H1 (cell line): ENCODE measurements at regions not wholly inside any gene's neighbourhood (a gene's known extent, or its start where the extent isn't known, plus 50 kb on each side); places are given as distances from the start of the nearest gene placed in this dataset.
A peak's percentile ranks its signal among the peaks of the same experiment; 100 is the strongest.

Experiments
- CTCF ChIA-PET: fragments of 300-600 bp; sonication (Branson Sonifier 250); formaldehyde crosslinking; loops from one replicate; lab custom pipeline; 2021; ENCODE audit not compliant: partially characterized antibody; lab: Charles Lee
- POLR2A ChIA-PET: fragments of 300-600 bp; sonication (Branson Sonifier 250); formaldehyde crosslinking; loops from one replicate; lab custom pipeline; 2021; ENCODE audit warnings: inconsistent platforms; ENCODE audit not compliant: partially characterized antibody; lab: Charles Lee
- DNase-seq, 2 experiments: peaks; one replicate each; pipeline versions ENCODE4 v3.0.0 to v3.0.0-alpha.2; 2010 to 2022; ENCODE audit warnings: low spot score in 2 of 2, low read depth in 1 of 2, mixed read lengths in 1 of 2
- FAIRE-seq: peaks from 2 replicates; lab custom pipeline; 2011; peaks lifted over from hg19 to GRCh38; lab: Jason Lieb, UNC
- H2AFZ ChIP-seq: 2 replicates; pipeline ENCODE4 v1.8.1; 2012; ENCODE audit warnings: low read length, inconsistent platforms
- H2AK5ac ChIP-seq: 2 replicates; pipeline ENCODE4 v1.6.1; 2013; ENCODE audit warnings: low read depth, low read length
- H2BK120ac ChIP-seq: replicated peaks from 2 replicates; pipeline ENCODE3; 2013; ENCODE audit warnings: low read depth, low read length, inconsistent platforms
- H2BK12ac ChIP-seq: 2 replicates; pipeline ENCODE4 v1.6.1; 2013; ENCODE audit warnings: low read depth, low read length
- H2BK15ac ChIP-seq: 2 replicates; pipeline ENCODE4 v1.6.1; 2013; ENCODE audit warnings: low read length
- H2BK20ac ChIP-seq: 2 replicates; pipeline ENCODE4 v1.6.1; 2013; ENCODE audit warnings: low read length
- H2BK5ac ChIP-seq: 2 replicates; pipeline ENCODE4 v1.6.1; 2013; ENCODE audit warnings: low read depth, low read length
- H3K14ac ChIP-seq: 2 replicates; pipeline ENCODE4 v1.6.1; 2013; ENCODE audit warnings: inconsistent platforms; ENCODE audit not compliant: insufficient read length
- H3K18ac ChIP-seq: 2 replicates; pipeline ENCODE4 v1.6.1; 2013; ENCODE audit warnings: low read length; ENCODE audit errors: extremely low read depth
- H3K23ac ChIP-seq: 2 replicates; pipeline ENCODE4 v1.6.1; 2013; ENCODE audit warnings: inconsistent platforms; ENCODE audit not compliant: insufficient read length
- H3K23me2 ChIP-seq: 2 replicates; pipeline ENCODE4 v1.6.1; 2013; ENCODE audit warnings: low read depth, low read length
- H3K27ac ChIP-seq: 2 replicates; pipeline ENCODE4 v1.6.1; 2011; ENCODE audit warnings: low read depth, low read length, inconsistent platforms
- H3K27me3 ChIP-seq, 4 experiments: replicated peaks in 1 of 4; 1 replicate in 1 of 4; 2 replicates in 3 of 4; pipeline versions ENCODE4 v1.6.1 to v1.8.1; 2011 to 2013; ENCODE audit warnings: low read length in 3 of 4, mild to moderate bottlenecking in 3 of 4, inconsistent platforms in 2 of 4, mixed read lengths in 2 of 4, moderate library complexity in 1 of 4; ENCODE audit not compliant: control insufficient read depth in 3 of 4, insufficient read depth in 3 of 4; ENCODE audit errors: extremely low read depth in 1 of 4
- H3K36me3 ChIP-seq, 4 experiments: 2 replicates each; pipeline versions ENCODE4 v1.6.1 to v1.8.1; 2011 to 2013; ENCODE audit warnings: mild to moderate bottlenecking in 4 of 4, low read length in 3 of 4, moderate library complexity in 2 of 4, control low read depth in 1 of 4, inconsistent platforms in 1 of 4; ENCODE audit not compliant: insufficient read depth in 4 of 4, control insufficient read depth in 2 of 4
- H3K4ac ChIP-seq: replicated peaks from 2 replicates; pipeline ENCODE3; 2013; ENCODE audit warnings: low read length, low read depth, mixed read lengths, inconsistent platforms; ENCODE audit not compliant: insufficient read length
- H3K4me1 ChIP-seq, 4 experiments: replicated peaks in 1 of 4; 1 replicate in 1 of 4; 2 replicates in 3 of 4; pipeline versions ENCODE4 v1.6.1 to v1.8.1; 2011 to 2013; ENCODE audit warnings: low read length in 3 of 4, inconsistent platforms in 2 of 4, mixed read lengths in 1 of 4; ENCODE audit not compliant: insufficient read depth in 4 of 4, control insufficient read depth in 3 of 4
- H3K4me2 ChIP-seq, 2 experiments: 2 replicates each; pipeline versions ENCODE4 v1.6.1 to v1.8.1; 2011 to 2013; ENCODE audit warnings: low read depth in 2 of 2, low read length in 2 of 2, control low read depth in 1 of 2, inconsistent platforms in 1 of 2, mild to moderate bottlenecking in 1 of 2; ENCODE audit not compliant: insufficient read depth in 1 of 2
- H3K4me3 ChIP-seq, 4 experiments: fragments of 200-600, 300-600 bp in 1 of 4; sonication (generic), shearing (Covaris generic), sonication (Bioruptor Twin) in 1 of 4; 2 replicates each; pipeline versions ENCODE4 v1.5.1 to v1.8.1; 2011 to 2016; ENCODE audit warnings: low read length in 4 of 4, low read depth in 3 of 4, control low read depth in 2 of 4, inconsistent platforms in 2 of 4, mild to moderate bottlenecking in 2 of 4, mixed read lengths in 1 of 4, moderate library complexity in 1 of 4; ENCODE audit not compliant: insufficient read depth in 2 of 4; ENCODE audit errors: extremely low read depth in 1 of 4
- H3K56ac ChIP-seq: replicated peaks from 2 replicates; pipeline ENCODE3; 2013; ENCODE audit warnings: low read depth, mild to moderate bottlenecking, mixed read lengths, low read length, inconsistent platforms; ENCODE audit not compliant: insufficient read length
- H3K79me1 ChIP-seq: 2 replicates; pipeline ENCODE4 v1.6.1; 2013; ENCODE audit warnings: low read depth, low read length, control low read depth
- H3K79me2 ChIP-seq, 2 experiments: 2 replicates each; pipeline versions ENCODE4 v1.6.1 to v1.8.1; 2012 to 2013; ENCODE audit warnings: low read length in 2 of 2, mild to moderate bottlenecking in 2 of 2, inconsistent platforms in 1 of 2; ENCODE audit not compliant: insufficient read depth in 2 of 2, control insufficient read depth in 1 of 2
- H3K9ac ChIP-seq, 4 experiments: replicated peaks in 1 of 4; 1 replicate in 1 of 4; 2 replicates in 3 of 4; pipeline versions ENCODE4 v1.6.1 to v1.8.1; 2011 to 2013; ENCODE audit warnings: low read depth in 3 of 4, low read length in 3 of 4, control low read depth in 2 of 4, mild to moderate bottlenecking in 2 of 4, moderate library complexity in 2 of 4, inconsistent platforms in 1 of 4; ENCODE audit errors: extremely low read depth in 1 of 4
- H3K9me3 ChIP-seq, 2 experiments: 2 replicates each; pipeline versions ENCODE4 v1.6.1 to v1.8.1; 2012 to 2013; ENCODE audit warnings: mild to moderate bottlenecking in 2 of 2, moderate library complexity in 2 of 2, control low read depth in 1 of 2, inconsistent platforms in 1 of 2, low read depth in 1 of 2, low read length in 1 of 2, mixed read lengths in 1 of 2; ENCODE audit not compliant: insufficient read depth in 2 of 2
- H4K20me1 ChIP-seq, 2 experiments: replicated peaks in 1 of 2; 2 replicates each; pipeline versions ENCODE3 to v1.8.1; 2011 to 2013; ENCODE audit warnings: inconsistent platforms in 2 of 2, low read length in 2 of 2, mild to moderate bottlenecking in 1 of 2; ENCODE audit not compliant: insufficient read depth in 2 of 2, control insufficient read depth in 1 of 2
- H4K5ac ChIP-seq: 2 replicates; pipeline ENCODE4 v1.6.1; 2013; ENCODE audit warnings: low read length, low read depth, mixed read lengths, inconsistent platforms; ENCODE audit not compliant: insufficient read length
- H4K8ac ChIP-seq: 2 replicates; pipeline ENCODE4 v1.8.0; 2013; ENCODE audit warnings: mild to moderate bottlenecking, moderate library complexity, low read length, inconsistent platforms; ENCODE audit not compliant: insufficient read depth; ENCODE audit errors: extremely low read depth
- H4K91ac ChIP-seq: replicated peaks from 2 replicates; pipeline ENCODE3; 2013; ENCODE audit warnings: low read length, mixed read lengths, inconsistent platforms; ENCODE audit not compliant: insufficient read length
- BCL11A ChIP-seq, 2 experiments: IDR thresholded peaks; one replicate each; pipeline ENCODE4 v1.6.1; 2011; ENCODE audit warnings: low read depth in 2 of 2, low read length in 2 of 2, mild to moderate bottlenecking in 2 of 2
- KDM4A ChIP-seq: IDR thresholded peaks from one replicate; pipeline ENCODE4 v1.7.1; 2012; ENCODE audit warnings: low read depth, mild to moderate bottlenecking, moderate library complexity, low read length, inconsistent platforms; ENCODE audit not compliant: severe bottlenecking
- RAD21 ChIP-seq, 2 experiments: IDR thresholded peaks in 1 of 2; conservative IDR thresholded peaks in 1 of 2; 2 replicates each; pipeline ENCODE4 v1.6.1; 2011; ENCODE audit warnings: low read depth in 2 of 2, low read length in 2 of 2, improper control_type of control experiment in 1 of 2, inconsistent platforms in 1 of 2, mild to moderate bottlenecking in 1 of 2, moderate library complexity in 1 of 2
- RFX5 ChIP-seq: IDR thresholded peaks from 2 replicates; pipeline ENCODE4 v1.6.1; 2011; ENCODE audit warnings: low read depth, low read length, improper control_type of control experiment, borderline replicate concordance
- TAF7 ChIP-seq: optimal IDR thresholded peaks from 2 replicates; pipeline ENCODE3; 2011; ENCODE audit warnings: low read depth, mild to moderate bottlenecking, inconsistent platforms, low read length, moderate library complexity, borderline replicate concordance
- TCF12 ChIP-seq: IDR thresholded peaks from 2 replicates; pipeline ENCODE4 v1.6.1; 2011; ENCODE audit warnings: low read depth, mild to moderate bottlenecking, low read length
- WGBS, 2 experiments: shearing (Covaris generic) in 1 of 2; methylation state at CpG; one replicate each; pipeline versions ENCODE4 v1.1.6 to v1.1.7; 2013 to 2015; ENCODE audit warnings: low lambda C conversion rate in 2 of 2, mixed read lengths in 2 of 2, inconsistent platforms in 1 of 2, low coverage in 1 of 2, missing lambda C conversion rate in 1 of 2; ENCODE audit not compliant: insufficient replicate concordance in 2 of 2, insufficient coverage in 1 of 2, insufficient read length in 1 of 2; ENCODE audit errors: extremely low coverage in 1 of 2, missing lambda C conversion rate in 1 of 2; 5-methylcytosine and 5-hydroxymethylcytosine counted together

- no peaks in the 10 kb centered on the region for H3K27me3 ChIP-seq
- 90% methylated on average over 5 of the region's 5 CpGs; no CpG with 5 or more reads in 1 of the 2 experiments for WGBS, 2 experiments
- H3K14ac ChIP-seq, result no peak overlapping the region
- no peaks in the 10 kb centered on the region for H3K79me1 ChIP-seq
- H3K36me3 ChIP-seq, result no peaks in the 10 kb centered on the region
- H2AK5ac ChIP-seq, result no peak overlapping the region
- H3K23ac ChIP-seq, result no peak overlapping the region
- POLR2A ChIA-PET, result no interaction called here
- H3K9me3 ChIP-seq, result no peaks in the 10 kb centered on the region
- H3K4me3 ChIP-seq, result no peak overlapping the region
- H2BK120ac ChIP-seq, result no peak overlapping the region
- no peak overlapping the region for H3K18ac ChIP-seq
- no peak overlapping the region for H2BK5ac ChIP-seq
- no peak overlapping the region for H2BK12ac ChIP-seq
- no peak overlapping the region for H4K8ac ChIP-seq
- DNase-seq (no peak), FAIRE-seq (no peak)
- no peak overlapping the region for H3K56ac ChIP-seq
- no peak overlapping the region for H4K5ac ChIP-seq
- H3K79me2 ChIP-seq, result no peaks in the 10 kb centered on the region
- H3K27ac ChIP-seq, result no peak overlapping the region
- H2BK15ac ChIP-seq, result peak overlapping the region; percentile 23; the same call in 1 of the 2 replicates
- no peak overlapping the region for H3K4ac ChIP-seq
- H3K4me2 ChIP-seq, result no peak overlapping the region
- H3K23me2 ChIP-seq, result no peaks in the 10 kb centered on the region
- H2AFZ ChIP-seq, result peak overlapping the region; percentile 35; the same call in 1 of the 2 replicates
- H3K4me1 ChIP-seq, result no peaks in the 10 kb centered on the region
- CTCF ChIA-PET, result interaction anchor here (1.2 to 2.9 kb wide), 4 partner anchors 11 to 275 kb away, joined by 4 to 8 read pairs (median 5); no protein-coding TSS in a partner anchor
- TF ChIP-seq BCL11A (IDR thresholded peaks at IDR 0.05; ENCODE audit: low read depth in 2 of 2, low read length in 2 of 2) (no peak), TAF7 (no peak), RFX5 (no peak), KDM4A (no peak), RAD21 (IDR thresholded peaks at IDR 0.05 in 1 of 2, conservative IDR thresholded peaks at IDR 0.05 in 1 of 2; ENCODE audit: low read depth in 2 of 2, low read length in 2 of 2) (no peak), TCF12 (no peak)
- H4K91ac ChIP-seq, result no peak overlapping the region
- H4K20me1 ChIP-seq, result no peaks in the 10 kb centered on the region
- no peak overlapping the region for H3K9ac ChIP-seq
- H2BK20ac ChIP-seq, result no peak overlapping the region
Measured at GRCh38 chr13:46489586-46490023, 63.4 kb upstream of the LRCH1 start.
